ENCODE measurements at regions not wholly inside any gene's neighbourhood (a gene's known extent, or its start where the extent isn't known, plus 50 kb on each side); places are given as distances from the start of the nearest gene placed in this dataset.
A peak's percentile ranks its signal among the peaks of the same experiment; 100 is the strongest.

DNA sequence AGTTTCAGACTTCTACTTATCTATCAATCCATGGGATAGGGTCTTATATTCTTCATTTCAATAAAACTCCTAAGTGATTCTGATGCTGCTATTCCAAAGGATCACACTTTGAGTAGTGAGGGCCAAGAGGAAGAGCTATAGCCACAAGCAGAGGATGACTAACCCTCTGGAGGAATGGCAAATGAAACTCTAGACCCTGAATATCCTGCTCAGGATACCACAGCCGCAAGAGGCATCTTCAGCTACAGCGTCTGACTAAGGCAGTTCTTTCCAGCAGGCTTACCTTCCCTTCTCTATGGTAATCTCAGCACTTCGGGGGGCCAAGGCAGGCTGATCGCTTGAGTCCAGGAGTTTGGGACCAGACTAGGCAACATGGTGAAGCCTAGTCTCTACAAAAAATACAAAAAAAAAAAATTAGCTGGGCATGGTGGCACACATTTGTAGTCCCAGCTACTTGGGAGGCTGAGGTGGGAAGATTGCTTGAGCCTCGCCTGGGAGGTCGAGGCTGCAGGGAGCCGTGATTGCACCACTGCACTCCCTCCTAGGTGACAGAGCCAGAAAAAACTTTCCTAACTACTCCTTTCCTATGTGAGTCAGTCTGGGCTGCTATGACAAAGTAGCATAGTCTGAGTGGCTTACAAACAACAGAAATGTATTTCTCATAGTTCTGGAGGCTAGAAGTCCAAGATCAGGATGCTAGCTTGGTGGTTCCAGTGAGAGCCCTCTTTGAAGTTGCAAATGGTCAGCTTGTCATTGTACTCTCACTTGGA is 371.9 kb downstream of the IRS1 start:
- 89% methylated on average over 7 of the region's 7 CpGs for WGBS
- no peaks in the 10 kb centered on the region for H3K27me3 ChIP-seq (ENCODE audit: control insufficient read depth, insufficient read depth)
- no peak overlapping the region for H3K4me3 ChIP-seq (ENCODE audit: low read length)
- no peaks in the 10 kb centered on the region for H3K9me3 ChIP-seq (ENCODE audit: control insufficient read depth, low read length)
- H3K4me1 ChIP-seq (ENCODE audit: control insufficient read depth, insufficient read depth, low read length), result no peaks in the 10 kb centered on the region
- ATAC-seq (no peak), DNase-seq (no peak)
- no peak overlapping the region for H3K27ac ChIP-seq (ENCODE audit: low read length)
- intact Hi-C loops (cut with DNase I), result no loop called here

DNA sequence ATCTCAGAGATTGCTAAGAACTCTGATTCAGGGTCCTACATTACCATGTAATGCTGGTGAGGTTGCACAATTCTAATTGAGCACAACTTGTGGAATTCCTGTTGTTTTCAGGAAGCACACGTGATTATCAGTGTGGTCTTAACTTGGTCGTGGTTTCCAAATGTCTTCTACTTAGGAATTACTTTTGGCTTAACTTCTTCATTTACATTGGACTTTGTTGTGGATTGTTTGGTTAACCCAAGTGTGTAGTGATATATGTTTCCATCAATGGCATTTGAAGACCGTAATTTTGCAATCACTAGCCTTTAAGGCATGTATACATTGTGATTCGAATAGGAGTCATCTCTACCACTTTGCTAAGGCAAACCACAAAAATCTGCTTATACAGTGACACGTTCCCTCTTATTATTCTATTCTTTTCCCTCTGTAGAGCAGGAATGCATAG is 373.3 kb downstream of the IRS1 start:
- DNase-seq (no peak), ATAC-seq (no peak)
- H3K27me3 ChIP-seq (ENCODE audit: control insufficient read depth, insufficient read depth), result no peaks in the 10 kb centered on the region
- no peak overlapping the region for H3K4me3 ChIP-seq (ENCODE audit: low read length)
- intact Hi-C loops (cut with DNase I), result no loop called here
- no peaks in the 10 kb centered on the region for H3K9me3 ChIP-seq (ENCODE audit: control insufficient read depth, low read length)
- no peak overlapping the region for H3K27ac ChIP-seq (ENCODE audit: low read length)
- WGBS, result 72% methylated on average over 5 of the region's 5 CpGs
- no peaks in the 10 kb centered on the region for H3K4me1 ChIP-seq (ENCODE audit: control insufficient read depth, insufficient read depth, low read length)

DNA sequence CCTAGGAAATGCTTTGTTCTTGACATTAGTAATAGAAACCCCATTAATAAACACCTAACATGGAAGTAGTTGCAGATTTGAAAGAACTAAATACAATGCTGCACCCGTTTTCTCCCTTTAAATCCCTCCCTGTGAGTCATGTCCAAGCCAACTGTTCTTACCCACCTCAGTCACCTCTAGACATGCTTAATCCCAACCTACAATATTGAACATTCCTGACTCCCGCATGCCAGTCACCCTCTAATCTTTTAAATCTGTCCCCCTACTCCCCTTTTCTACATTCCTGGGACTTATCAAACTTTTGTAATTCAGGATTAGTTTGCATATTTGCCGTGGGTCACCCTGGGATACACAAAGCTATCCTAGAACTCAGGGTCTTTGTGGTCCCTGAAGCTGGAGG is 374.6 kb downstream of the IRS1 start:
- H3K9me3 ChIP-seq (ENCODE audit: control insufficient read depth, low read length), result no peaks in the 10 kb centered on the region
- DNase-seq (no peak), ATAC-seq (no peak)
- intact Hi-C loops (cut with DNase I), result no loop called here
- H3K4me3 ChIP-seq (ENCODE audit: low read length), result no peak overlapping the region
- H3K27ac ChIP-seq (ENCODE audit: low read length), result no peak overlapping the region
- WGBS, result 78% methylated on average over 3 of the region's 3 CpGs
- H3K4me1 ChIP-seq (ENCODE audit: control insufficient read depth, insufficient read depth, low read length), result no peaks in the 10 kb centered on the region
- H3K27me3 ChIP-seq (ENCODE audit: control insufficient read depth, insufficient read depth), result no peaks in the 10 kb centered on the region

DNA sequence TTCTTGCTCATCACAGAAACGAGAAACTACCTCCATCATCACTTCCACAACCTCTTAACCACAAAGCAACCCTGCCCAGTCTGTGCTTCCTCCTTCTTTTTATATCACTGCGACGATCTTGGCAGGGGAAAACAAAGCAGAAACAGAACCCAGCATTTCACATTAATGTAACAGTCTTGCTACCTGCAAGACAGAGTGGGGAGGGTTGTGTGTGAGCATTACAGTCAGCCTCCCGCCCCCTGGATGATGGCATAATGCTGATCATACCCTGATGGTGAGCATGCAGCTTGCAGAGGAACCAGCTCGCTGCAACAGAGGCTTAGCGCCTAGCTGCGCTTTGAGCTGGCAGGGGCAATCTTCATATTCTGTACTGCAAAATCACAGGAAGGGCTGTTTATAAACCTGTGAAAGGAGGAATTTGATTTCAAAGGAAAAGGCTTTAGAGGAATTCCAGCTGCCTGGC is 376.1 kb downstream of the IRS1 start:
- peak; percentile 26 to 39 for ATAC-seq
- 67% methylated on average over 7 of the region's 7 CpGs for WGBS
- Histone ChIP-seq H3K27ac (ENCODE audit: low read length) (no peak overlapping the region), H3K4me3 (ENCODE audit: low read length) (no peak overlapping the region), H3K4me1 (ENCODE audit: control insufficient read depth, insufficient read depth, low read length) (no peaks in the 10 kb centered on the region), H3K27me3 (ENCODE audit: control insufficient read depth, insufficient read depth) (no peaks in the 10 kb centered on the region), H3K9me3 (ENCODE audit: control insufficient read depth, low read length) (no peaks in the 10 kb centered on the region)
- no peak for DNase-seq
- intact Hi-C loops (cut with DNase I), result no loop called here

DNA sequence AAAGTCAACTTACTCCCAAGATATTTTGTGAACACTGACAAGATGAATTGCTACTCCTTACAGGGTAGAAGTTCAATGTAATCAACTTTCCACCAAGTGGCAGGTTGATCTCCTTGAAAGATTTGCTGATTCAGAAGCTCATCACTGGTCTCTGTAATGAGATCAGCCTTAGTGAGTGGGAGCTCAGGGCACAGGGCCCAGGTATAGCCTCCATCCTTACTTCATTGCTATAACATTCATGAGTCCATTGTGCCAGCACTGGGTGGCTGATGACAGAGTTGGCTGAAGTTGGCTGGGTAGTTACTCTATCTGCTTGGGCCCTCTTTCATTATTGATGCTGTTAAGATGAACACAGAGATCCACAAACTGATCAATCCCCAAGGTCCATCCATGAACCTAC is 379.0 kb downstream of the IRS1 start:
- DNase-seq (no peak), ATAC-seq (no peak)
- intact Hi-C loops (cut with DNase I), result no loop called here
- Histone ChIP-seq H3K27ac (ENCODE audit: low read length) (no peak overlapping the region), H3K27me3 (ENCODE audit: control insufficient read depth, insufficient read depth) (no peaks in the 10 kb centered on the region), H3K4me1 (ENCODE audit: control insufficient read depth, insufficient read depth, low read length) (no peaks in the 10 kb centered on the region), H3K4me3 (ENCODE audit: low read length) (no peak overlapping the region), H3K9me3 (ENCODE audit: control insufficient read depth, low read length) (no peaks in the 10 kb centered on the region)

- WGBS, result 88% methylated on average over 5 of the region's 5 CpGs
- no peaks in the 10 kb centered on the region for H3K4me1 ChIP-seq (ENCODE audit: control insufficient read depth, insufficient read depth, low read length)
- ATAC-seq (no peak), DNase-seq (no peak)
- no peak overlapping the region for H3K4me3 ChIP-seq (ENCODE audit: low read length)
- H3K27ac ChIP-seq (ENCODE audit: low read length), result no peak overlapping the region
- intact Hi-C loops (cut with DNase I), result no loop called here
- no peaks in the 10 kb centered on the region for H3K9me3 ChIP-seq (ENCODE audit: control insufficient read depth, low read length)
- H3K27me3 ChIP-seq (ENCODE audit: control insufficient read depth, insufficient read depth), result no peaks in the 10 kb centered on the region
Measured at GRCh38 chr2:226418521-226418920, 381.1 kb downstream of the IRS1 start.

DNA sequence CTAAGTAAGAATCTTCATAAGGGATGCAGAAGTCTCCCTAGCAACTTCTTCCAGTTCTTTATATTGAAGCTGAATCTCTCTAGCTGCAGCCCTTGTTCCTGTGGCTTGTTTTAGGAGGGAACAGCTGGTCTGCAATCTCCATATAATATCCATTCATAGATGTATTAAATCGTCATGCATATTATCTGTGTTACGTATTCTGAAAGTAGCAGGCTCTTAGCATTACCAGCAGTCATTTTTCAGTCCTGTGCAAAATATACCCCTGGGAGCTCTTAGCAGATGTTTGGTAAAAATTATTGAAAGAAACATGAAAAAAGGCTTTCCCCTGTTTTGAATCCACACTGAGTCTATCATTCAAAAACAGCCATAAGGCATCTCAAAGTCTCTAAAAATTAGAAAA is 385.3 kb downstream of the IRS1 start:
- ATAC-seq (no peak), DNase-seq (no peak)

GRCh38 chr2:226413498-226414130 is 386.0 kb downstream of the IRS1 start:
- H3K9me3 ChIP-seq (ENCODE audit: control insufficient read depth, low read length), result no peaks in the 10 kb centered on the region
- H3K27me3 ChIP-seq (ENCODE audit: control insufficient read depth, insufficient read depth), result no peaks in the 10 kb centered on the region
- no peak overlapping the region for H3K4me3 ChIP-seq (ENCODE audit: low read length)
- intact Hi-C loops (cut with DNase I), result no loop called here
- DNase-seq (no peak), ATAC-seq (no peak)
- no peak overlapping the region for H3K27ac ChIP-seq (ENCODE audit: low read length)
- WGBS, result 59% methylated on average over 2 of the region's 2 CpGs
- H3K4me1 ChIP-seq (ENCODE audit: control insufficient read depth, insufficient read depth, low read length), result no peaks in the 10 kb centered on the region

More for the DNA sequence above, 385.3 kb downstream of the IRS1 start:
- 43% methylated on average over 2 of the region's 2 CpGs for WGBS
- Histone ChIP-seq H3K27ac (ENCODE audit: low read length) (no peak overlapping the region), H3K27me3 (ENCODE audit: control insufficient read depth, insufficient read depth) (no peaks in the 10 kb centered on the region), H3K4me3 (ENCODE audit: low read length) (no peak overlapping the region), H3K9me3 (ENCODE audit: control insufficient read depth, low read length) (no peaks in the 10 kb centered on the region), H3K4me1 (ENCODE audit: control insufficient read depth, insufficient read depth, low read length) (no peaks in the 10 kb centered on the region)
- intact Hi-C loops (cut with DNase I), result no loop called here

GRCh38 chr2:226411727-226412360 is 387.8 kb downstream of the IRS1 start:
- intact Hi-C loops (cut with DNase I), result no loop called here
- DNase-seq (no peak), ATAC-seq (no peak)
- Histone ChIP-seq H3K4me1 (ENCODE audit: control insufficient read depth, insufficient read depth, low read length) (no peaks in the 10 kb centered on the region), H3K4me3 (ENCODE audit: low read length) (no peak overlapping the region), H3K9me3 (ENCODE audit: control insufficient read depth, low read length) (no peaks in the 10 kb centered on the region), H3K27ac (ENCODE audit: low read length) (no peak overlapping the region), H3K27me3 (ENCODE audit: control insufficient read depth, insufficient read depth) (no peaks in the 10 kb centered on the region)
- 92% methylated on average over 4 of the region's 4 CpGs for WGBS

- intact Hi-C loops (cut with DNase I), result no loop called here
- H3K27me3 ChIP-seq (ENCODE audit: control insufficient read depth, insufficient read depth), result no peaks in the 10 kb centered on the region
- no peaks in the 10 kb centered on the region for H3K4me1 ChIP-seq (ENCODE audit: control insufficient read depth, insufficient read depth, low read length)
- H3K27ac ChIP-seq (ENCODE audit: low read length), result no peak overlapping the region
- no peak for ATAC-seq
- DNase-seq, result no peak
- H3K9me3 ChIP-seq (ENCODE audit: control insufficient read depth, low read length), result no peaks in the 10 kb centered on the region
- WGBS, result 96% methylated on average over 3 of the region's 3 CpGs
- no peak overlapping the region for H3K4me3 ChIP-seq (ENCODE audit: low read length)
Measured at GRCh38 chr2:226411205-226411604, 388.4 kb downstream of the IRS1 start.

DNA sequence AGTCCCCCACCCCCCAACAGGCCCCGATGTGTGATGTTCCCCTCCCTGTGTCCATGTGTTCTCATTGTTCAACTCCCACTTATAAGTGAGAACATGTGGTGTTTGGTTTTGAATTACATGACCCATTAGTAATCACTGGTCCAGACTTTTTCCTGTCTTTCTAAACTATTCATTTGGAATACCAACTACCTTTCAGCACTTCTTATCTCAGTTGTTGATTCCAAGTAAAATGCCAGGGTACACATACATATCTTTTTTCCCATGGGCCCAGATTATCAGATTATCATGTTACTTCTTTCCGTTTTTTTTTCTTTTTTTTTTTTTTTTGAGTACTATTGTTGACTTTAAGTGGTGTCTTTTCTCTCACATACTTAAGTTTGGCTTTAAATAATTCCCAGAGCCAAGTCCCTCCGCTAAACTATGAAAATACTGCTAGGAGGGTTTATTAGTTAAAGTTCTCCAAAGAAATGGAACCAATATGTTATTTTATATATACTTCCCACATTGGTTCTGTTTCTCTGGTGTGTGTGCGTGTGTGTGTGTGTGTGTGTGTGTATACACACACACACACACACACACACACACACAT is 389.3 kb downstream of the IRS1 start:
- no peak overlapping the region for H3K4me3 ChIP-seq (ENCODE audit: low read length)
- DNase-seq, result no peak
- no peak for ATAC-seq
- H3K27me3 ChIP-seq (ENCODE audit: control insufficient read depth, insufficient read depth), result no peaks in the 10 kb centered on the region
- no peak overlapping the region for H3K27ac ChIP-seq (ENCODE audit: low read length)
- 32% methylated on average over 4 of the region's 4 CpGs for WGBS
- H3K9me3 ChIP-seq (ENCODE audit: control insufficient read depth, low read length), result no peaks in the 10 kb centered on the region
- intact Hi-C loops (cut with DNase I), result no loop called here
- no peaks in the 10 kb centered on the region for H3K4me1 ChIP-seq (ENCODE audit: control insufficient read depth, insufficient read depth, low read length)
